Natural killer cell (primary cell): ENCODE measurements at regions not wholly inside any gene's neighbourhood (a gene's known extent, or its start where the extent isn't known, plus 50 kb on each side); places are given as distances from the start of the nearest gene placed in this dataset.

ENCODE experiments used
- ATAC-seq, 3 donors: fragments of 150-1000 bp in 2 of 3; fragments of 200-7000 bp in 1 of 3; cut with Tn5 transposase; 1 replicate in 1 of 3; 2 replicates in 2 of 3; pipeline ENCODE4 v1.10.0; 2021; ENCODE audit warnings: mild to moderate bottlenecking in 2 of 3, moderate library complexity in 2 of 3
- DNase-seq, 2 donors: peaks; one replicate each; pipeline versions ENCODE4 v3.0.0 to v3.0.0-alpha.2; 2013 to 2021; ENCODE audit warnings: mixed read lengths in 1 of 2
- H3K27ac ChIP-seq: one replicate; pipeline ENCODE4 v1.5.1; 2013; ENCODE audit warnings: mild to moderate bottlenecking, low read length
- H3K27me3 ChIP-seq: one replicate; pipeline ENCODE4 v1.6.1; 2013; ENCODE audit warnings: low read length; ENCODE audit not compliant: control insufficient read depth, insufficient read depth
- H3K36me3 ChIP-seq: one replicate; pipeline ENCODE4 v1.6.1; 2013; ENCODE audit warnings: low read length; ENCODE audit not compliant: control insufficient read depth, insufficient read depth
- H3K4me1 ChIP-seq: one replicate; pipeline ENCODE4 v1.6.1; 2013; ENCODE audit warnings: low read length; ENCODE audit not compliant: control insufficient read depth, insufficient read depth
- H3K4me3 ChIP-seq: one replicate; pipeline ENCODE4 v1.5.1; 2013; ENCODE audit warnings: low read length
- H3K9me3 ChIP-seq: one replicate; pipeline ENCODE4 v1.6.1; 2013; ENCODE audit warnings: low read length; ENCODE audit not compliant: control insufficient read depth, insufficient read depth
- H3K27ac Mint-ChIP-seq, 2 donors: one replicate each; pipeline ENCODE4 v1.8.0; 2022; ENCODE audit warnings: mild to moderate bottlenecking in 2 of 2, mixed read lengths in 2 of 2, moderate library complexity in 1 of 2
- H3K27me3 Mint-ChIP-seq, 2 donors: one replicate each; pipeline ENCODE4 v1.8.0; 2022; ENCODE audit warnings: low read depth in 2 of 2, mixed read lengths in 2 of 2
- H3K36me3 Mint-ChIP-seq: one replicate; pipeline ENCODE4 v1.8.0; 2022; ENCODE audit warnings: mixed read lengths
- H3K4me1 Mint-ChIP-seq, 2 donors: one replicate each; pipeline ENCODE4 v1.8.0; 2022; ENCODE audit warnings: mixed read lengths in 2 of 2
- H3K4me3 Mint-ChIP-seq: one replicate; pipeline ENCODE4 v1.8.0; 2022; ENCODE audit warnings: mild to moderate bottlenecking, moderate library complexity, mixed read lengths
- H3K9me3 Mint-ChIP-seq, 2 donors: one replicate each; pipeline ENCODE4 v1.8.0; 2022; ENCODE audit warnings: mixed read lengths in 2 of 2
- WGBS: methylation state at CpG from one replicate; pipeline ENCODE4 v1.1.7; 2013; ENCODE audit warnings: missing lambda C conversion rate; ENCODE audit not compliant: insufficient coverage; 5-methylcytosine and 5-hydroxymethylcytosine counted together
- intact Hi-C: fragments of 100-400 bp; cut with micrococcal nuclease; formaldehyde crosslinking; loops from one replicate; pipeline ENCODE4 v1.14.2; 2022
- TF ChIP-seq, protein P1 (sequence below): fragments of 200-600 bp; IDR thresholded peaks from one replicate; pipeline ENCODE4 v1.8.0; 2022; ENCODE audit warnings: antibody characterized with exemption

- TF ChIP-seq, protein P1, sequence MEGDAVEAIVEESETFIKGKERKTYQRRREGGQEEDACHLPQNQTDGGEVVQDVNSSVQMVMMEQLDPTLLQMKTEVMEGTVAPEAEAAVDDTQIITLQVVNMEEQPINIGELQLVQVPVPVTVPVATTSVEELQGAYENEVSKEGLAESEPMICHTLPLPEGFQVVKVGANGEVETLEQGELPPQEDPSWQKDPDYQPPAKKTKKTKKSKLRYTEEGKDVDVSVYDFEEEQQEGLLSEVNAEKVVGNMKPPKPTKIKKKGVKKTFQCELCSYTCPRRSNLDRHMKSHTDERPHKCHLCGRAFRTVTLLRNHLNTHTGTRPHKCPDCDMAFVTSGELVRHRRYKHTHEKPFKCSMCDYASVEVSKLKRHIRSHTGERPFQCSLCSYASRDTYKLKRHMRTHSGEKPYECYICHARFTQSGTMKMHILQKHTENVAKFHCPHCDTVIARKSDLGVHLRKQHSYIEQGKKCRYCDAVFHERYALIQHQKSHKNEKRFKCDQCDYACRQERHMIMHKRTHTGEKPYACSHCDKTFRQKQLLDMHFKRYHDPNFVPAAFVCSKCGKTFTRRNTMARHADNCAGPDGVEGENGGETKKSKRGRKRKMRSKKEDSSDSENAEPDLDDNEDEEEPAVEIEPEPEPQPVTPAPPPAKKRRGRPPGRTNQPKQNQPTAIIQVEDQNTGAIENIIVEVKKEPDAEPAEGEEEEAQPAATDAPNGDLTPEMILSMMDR: no peak
- no peak overlapping the region for H3K27ac ChIP-seq
- H3K9me3 ChIP-seq: peaks cover 3% of the 10 kb centered on the region
- 70% methylated on average over 2 of the region's 3 CpGs for WGBS
- H3K27ac Mint-ChIP-seq: no peak overlapping the region
- H3K27me3 Mint-ChIP-seq: no peaks in the 10 kb centered on the region
- H3K4me3 Mint-ChIP-seq: no peak overlapping the region
- H3K4me1 Mint-ChIP-seq: no peaks in the 10 kb centered on the region
- no peaks in the 10 kb centered on the region for H3K36me3 Mint-ChIP-seq
- DNase-seq (no peak), ATAC-seq (no peak)
- H3K27me3 ChIP-seq: no peaks in the 10 kb centered on the region
- no peaks in the 10 kb centered on the region for H3K36me3 ChIP-seq
- H3K9me3 Mint-ChIP-seq: peaks cover 0 to 4% of the 10 kb centered on the region in 2 donors
- H3K4me3 ChIP-seq: no peak overlapping the region
- H3K4me1 ChIP-seq: no peaks in the 10 kb centered on the region
- intact Hi-C loops: no loop called here
These were observed 819.9 kb upstream of the GBE1 start for GRCh38 chr3:82581350-82581749.

DNA sequence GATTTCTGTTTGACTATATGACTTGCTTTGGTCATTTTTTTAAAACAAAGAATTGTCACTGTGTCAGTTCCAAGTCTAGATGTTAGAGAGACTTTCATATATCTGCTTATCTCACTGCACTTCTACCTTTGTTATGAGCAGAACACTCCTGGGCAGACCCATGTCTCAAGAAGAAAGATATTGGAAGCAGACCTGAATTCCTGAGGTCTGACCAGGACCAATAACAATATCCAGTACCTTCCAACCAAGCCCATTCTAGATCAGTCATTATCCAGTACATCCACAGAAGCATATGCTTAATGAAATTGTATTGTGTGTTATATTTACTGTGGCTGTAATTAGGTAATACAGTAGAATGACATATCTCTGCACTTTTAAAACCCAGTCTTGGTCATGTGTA, 811.3 kb upstream of the GBE1 start:
- Histone ChIP-seq H3K36me3 (no peaks in the 10 kb centered on the region), H3K27me3 (no peaks in the 10 kb centered on the region), H3K4me3 (no peak overlapping the region), H3K4me1 (no peaks in the 10 kb centered on the region), H3K27ac (no peak overlapping the region), H3K9me3 (no peaks in the 10 kb centered on the region)
- no peaks in the 10 kb centered on the region for H3K4me1 Mint-ChIP-seq
- no peaks in the 10 kb centered on the region for H3K36me3 Mint-ChIP-seq
- no peak for ATAC-seq
- no peak overlapping the region for H3K27ac Mint-ChIP-seq
- peaks cover 0 to 6% of the 10 kb centered on the region in 2 donors for H3K9me3 Mint-ChIP-seq
- H3K27me3 Mint-ChIP-seq: no peaks in the 10 kb centered on the region
- TF ChIP-seq, protein P1: no peak
- H3K4me3 Mint-ChIP-seq: no peak overlapping the region
- DNase-seq: no peak
- intact Hi-C loops: no loop called here

- Histone ChIP-seq H3K4me3 (no peak overlapping the region), H3K36me3 (no peaks in the 10 kb centered on the region), H3K27ac (no peak overlapping the region), H3K9me3 (peaks cover 11% of the 10 kb centered on the region), H3K4me1 (no peaks in the 10 kb centered on the region), H3K27me3 (no peaks in the 10 kb centered on the region)
- Mint-ChIP-seq H3K4me1 (no peaks in the 10 kb centered on the region), H3K36me3 (no peaks in the 10 kb centered on the region), H3K27me3 (no peaks in the 10 kb centered on the region), H3K9me3 (peaks cover 2 to 8% of the 10 kb centered on the region in 2 donors), H3K27ac (no peak overlapping the region), H3K4me3 (no peak overlapping the region)
- TF ChIP-seq, protein P1: no peak
- WGBS: 90% methylated on average over 1 of the region's 3 CpGs
- intact Hi-C loops: no loop called here
- DNase-seq (no peak), ATAC-seq (no peak)
These were observed 807.4 kb upstream of the GBE1 start for GRCh38 chr3:82568776-82569338.

- ATAC-seq (no peak), DNase-seq (no peak)
- Mint-ChIP-seq H3K9me3 (peaks cover 6% of the 10 kb centered on the region in 2 donors), H3K27me3 (no peaks in the 10 kb centered on the region), H3K36me3 (no peaks in the 10 kb centered on the region), H3K27ac (no peak overlapping the region), H3K4me1 (no peaks in the 10 kb centered on the region), H3K4me3 (no peak overlapping the region)
- Histone ChIP-seq H3K36me3 (no peaks in the 10 kb centered on the region), H3K9me3 (peaks cover 11% of the 10 kb centered on the region), H3K27me3 (no peaks in the 10 kb centered on the region), H3K4me3 (no peak overlapping the region), H3K27ac (no peak overlapping the region), H3K4me1 (no peaks in the 10 kb centered on the region)
- intact Hi-C loops: no loop called here
- WGBS: 75% methylated on average over 4 of the region's 4 CpGs
- TF ChIP-seq, protein P1: no peak
These were observed 805.7 kb upstream of the GBE1 start for GRCh38 chr3:82567029-82567600.
